HuH-7.5 (cell line): ENCODE measurements at regions not wholly inside any gene's neighbourhood (a gene's known extent, or its start where the extent isn't known, plus 50 kb on each side); places are given as distances from the start of the nearest gene placed in this dataset.
"Not testable (repeated sequence)": the region's sequence is repeated elsewhere in the genome, so short reads cannot be mapped to it uniquely, and the experiment has no call there.

Source experiments
- DNase-seq: peaks from one replicate; pipeline ENCODE4 v3.0.0; 2011; ENCODE audit warnings: low spot score

DNA sequence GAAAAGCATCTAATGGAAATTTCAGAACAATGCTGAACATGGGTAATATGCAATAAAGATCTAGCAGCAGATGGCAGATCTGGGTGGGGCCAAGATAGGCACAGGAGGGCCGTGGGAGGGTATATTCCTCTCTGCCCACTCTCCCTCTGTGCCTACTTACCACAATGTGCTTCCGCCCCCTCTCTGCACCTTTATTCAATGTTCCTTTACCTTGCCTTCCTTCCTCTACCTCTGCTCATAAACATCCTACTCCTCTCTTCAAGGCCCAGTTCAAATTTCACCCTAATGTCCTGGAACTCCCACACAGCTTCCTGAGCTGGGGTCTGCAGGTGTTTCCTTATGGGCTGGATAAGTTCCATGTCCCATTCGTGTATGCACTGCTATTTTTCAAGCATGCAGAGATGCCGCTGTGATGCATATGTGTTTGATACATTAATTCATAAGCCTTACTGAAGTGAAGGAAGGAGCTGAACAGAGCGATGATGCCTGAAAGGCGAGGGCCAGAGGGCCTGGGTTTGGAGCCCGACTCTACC, 65.6 kb upstream of the EDEM3 start:
- no peak for DNase-seq

GRCh38 chr1:184818646-184819045, 64.0 kb upstream of the EDEM3 start:
- DNase-seq: no peak

GRCh38 chr1:184817003-184817402, 62.3 kb upstream of the EDEM3 start:
- DNase-seq: not testable (repeated sequence)

DNA sequence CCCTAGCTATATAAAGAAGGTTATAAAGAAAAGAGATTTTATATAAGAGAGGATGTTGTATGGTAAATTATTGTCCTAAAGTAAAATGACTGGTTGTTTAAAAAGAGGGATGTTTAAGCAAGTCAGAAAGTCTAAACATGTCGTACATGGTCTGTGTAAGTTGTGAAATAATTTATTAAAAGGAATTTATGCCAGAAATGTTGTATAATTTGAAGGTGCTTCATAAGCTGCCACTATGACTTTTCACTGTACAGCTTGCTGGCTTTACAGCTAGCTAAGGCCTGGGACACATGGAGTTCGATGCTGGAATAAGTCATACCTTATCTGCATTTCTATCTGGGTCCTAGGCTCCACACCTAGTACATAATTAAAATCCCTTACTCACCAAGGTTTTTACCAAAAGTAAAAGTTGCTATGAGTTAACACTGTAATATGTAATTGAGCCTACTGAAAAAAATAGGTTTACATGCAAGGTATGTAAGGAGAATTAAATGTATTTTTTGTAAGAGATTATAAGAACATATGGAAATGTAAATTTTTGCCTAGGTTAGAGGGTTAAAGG, 59.0 kb upstream of the EDEM3 start:
- no peak for DNase-seq

GRCh38 chr1:184811439-184812111, 56.9 kb upstream of the EDEM3 start:
- no peak for DNase-seq

GRCh38 chr1:184810735-184811343, 56.2 kb upstream of the EDEM3 start:
- no peak for DNase-seq

GRCh38 chr1:184806296-184806721, 51.7 kb upstream of the EDEM3 start:
- no peak for DNase-seq

GRCh38 chr1:184805667-184806295, 51.1 kb upstream of the EDEM3 start:
- DNase-seq: peak; percentile 55
